Thyroid gland (tissue), 4 donors: ENCODE measurements at regions not wholly inside any gene's neighbourhood (a gene's known extent, or its start where the extent isn't known, plus 50 kb on each side); places are given as distances from the start of the nearest gene placed in this dataset.

Experiments used
- DNase-seq, 2 donors: peaks; one replicate each; pipeline ENCODE4 v3.0.0-alpha.2; 2019
- H3K27ac ChIP-seq, 3 donors: fragments of 200-600 bp; sonication (generic); 1 replicate in 2 of 3; 2 replicates in 1 of 3; pipeline ENCODE4 v1.5.1; 2016 to 2019; ENCODE audit warnings: mild to moderate bottlenecking in 1 of 3, moderate library complexity in 1 of 3
- H3K27me3 ChIP-seq: fragments of 200-600 bp; sonication (generic); one replicate; pipeline ENCODE4 v1.5.1; 2019
- H3K36me3 ChIP-seq, 2 donors: fragments of 200-600 bp; sonication (generic); one replicate each; pipeline ENCODE4 v1.5.1; 2016 to 2019
- H3K4me1 ChIP-seq, 2 donors: fragments of 200-600 bp; sonication (generic); one replicate each; pipeline ENCODE4 v1.5.1; 2017 to 2019
- H3K4me3 ChIP-seq, 3 donors: fragments of 200-600 bp; sonication (generic); replicated peaks in 1 of 3; 1 replicate in 2 of 3; 2 replicates in 1 of 3; pipeline ENCODE4 v1.5.1; 2016; ENCODE audit warnings: mild to moderate bottlenecking in 1 of 3
- H3K9me3 ChIP-seq: fragments of 200-600 bp; sonication (generic); one replicate; pipeline ENCODE4 v1.5.1; 2017
- CTCF ChIP-seq, 6 experiments: fragments of 200-600 bp in 3 of 6; fragments of 450-650 bp in 3 of 6; sonication (generic) in 3 of 6; IDR thresholded peaks; one replicate each; pipeline ENCODE4 v1.5.1; 2016 to 2019; ENCODE audit warnings: antibody characterized with exemption in 6 of 6, mild to moderate bottlenecking in 2 of 6, inconsistent platforms in 1 of 6, moderate library complexity in 1 of 6
- POLR2A ChIP-seq, 2 donors: fragments of 450-650 bp; IDR thresholded peaks; one replicate each; pipeline ENCODE4 v1.6.1; 2017; ENCODE audit warnings: antibody characterized with exemption in 2 of 2, mild to moderate bottlenecking in 2 of 2, moderate library complexity in 1 of 2
- WGBS, 2 donors: methylation state at CpG; one replicate each; pipeline ENCODE4 v1.1.5; 2017; 5-methylcytosine and 5-hydroxymethylcytosine counted together
- intact Hi-C: fragments of 100-400 bp; cut with DNase I; formaldehyde crosslinking; loops from one replicate; pipeline ENCODE4 v1.15.1; 2023

GRCh38 chr15:39200586-39200985 is 380.3 kb upstream of the THBS1 start:
- DNase-seq = no peak
- TF ChIP-seq POLR2A (IDR thresholded peaks at IDR 0.05) = no peak
- TF ChIP-seq CTCF (IDR thresholded peaks at IDR 0.05) = no peak
- Histone ChIP-seq H3K36me3 (no peaks in the 10 kb centered on the region), H3K4me1 (peaks cover 18 to 25% of the 10 kb centered on the region in 2 donors), H3K9me3 (no peaks in the 10 kb centered on the region), H3K4me3 (no peak overlapping the region), H3K27ac (no peak overlapping the region), H3K27me3 (no peaks in the 10 kb centered on the region)
- intact Hi-C loops = no loop called here

DNA sequence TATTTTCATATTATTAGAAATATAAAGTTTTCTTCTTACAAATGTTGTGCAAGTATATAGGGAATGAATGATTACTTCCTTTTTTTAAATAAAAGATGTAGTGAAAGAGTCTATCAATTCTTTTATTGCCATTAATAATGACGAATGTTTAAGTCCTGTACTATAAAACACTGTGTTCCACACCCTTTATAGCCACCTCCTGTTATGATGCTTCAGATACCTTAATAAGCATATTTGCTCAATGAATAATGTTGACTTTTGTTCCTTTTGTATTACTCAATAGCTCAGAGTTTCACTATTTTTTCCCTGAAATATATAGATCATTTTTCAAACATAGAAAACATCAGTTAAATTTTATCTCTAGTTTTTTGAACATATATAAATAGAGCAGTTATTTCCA is 378.2 kb upstream of the THBS1 start:
- Histone ChIP-seq H3K4me1 (peaks cover 18 to 23% of the 10 kb centered on the region in 2 donors), H3K27ac (no peak overlapping the region), H3K36me3 (no peaks in the 10 kb centered on the region), H3K4me3 (no peak overlapping the region), H3K9me3 (no peaks in the 10 kb centered on the region), H3K27me3 (no peaks in the 10 kb centered on the region)
- intact Hi-C loops = no loop called here
- WGBS, 2 donors = 90 to 94% methylated on average over 1 of the region's 1 CpG
- no peak for DNase-seq
- TF ChIP-seq POLR2A (IDR thresholded peaks at IDR 0.05) (no peak), CTCF (IDR thresholded peaks at IDR 0.05) (no peak)

DNA sequence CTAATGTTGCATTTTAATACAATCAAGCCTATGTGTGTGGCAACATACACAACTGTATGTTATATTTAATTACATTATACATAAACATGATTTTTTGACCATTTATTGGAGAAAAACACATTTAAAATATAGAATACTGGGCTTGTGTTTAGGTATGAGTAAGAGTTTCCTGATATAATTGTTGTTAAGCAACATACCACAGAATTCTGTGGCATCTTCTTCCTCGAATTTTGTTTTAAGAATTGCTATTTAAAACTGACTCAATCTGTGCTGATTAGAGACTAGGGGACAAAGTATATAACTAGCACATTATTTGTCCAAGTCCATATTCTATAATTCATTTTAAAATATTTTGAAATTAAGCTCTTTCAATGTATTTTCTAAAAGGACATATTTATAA is 376.8 kb upstream of the THBS1 start:
- no peak for TF ChIP-seq POLR2A (IDR thresholded peaks at IDR 0.05)
- no peak for TF ChIP-seq CTCF (IDR thresholded peaks at IDR 0.05)
- Histone ChIP-seq H3K4me3 (no peak overlapping the region), H3K27ac (no peak overlapping the region), H3K36me3 (no peaks in the 10 kb centered on the region), H3K4me1 (peaks cover 6 to 11% of the 10 kb centered on the region in 2 donors), H3K27me3 (no peaks in the 10 kb centered on the region), H3K9me3 (no peaks in the 10 kb centered on the region)
- WGBS, 2 donors = 76 to 79% methylated on average over 1 of the region's 1 CpG
- intact Hi-C loops = no loop called here
- no peak for DNase-seq

DNA sequence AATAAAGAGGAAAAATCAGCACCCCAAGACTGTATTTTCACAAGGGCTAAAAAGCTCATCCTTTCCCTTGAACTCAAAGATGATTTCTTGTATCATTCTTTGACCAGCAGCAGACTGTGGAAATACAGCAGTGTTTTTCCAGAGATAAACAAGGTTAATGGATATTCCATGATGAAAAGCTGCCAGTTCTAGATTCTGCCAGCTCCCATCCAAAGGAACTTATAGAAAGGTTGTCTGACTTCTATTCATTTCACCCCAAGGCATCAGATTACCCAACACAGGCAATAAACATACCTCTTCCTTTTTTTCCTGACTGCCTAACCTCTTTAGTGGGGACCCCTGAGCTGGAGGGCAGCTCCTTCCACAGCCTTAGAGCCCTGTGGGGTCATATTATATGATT is 375.8 kb upstream of the THBS1 start:
- H3K4me1 ChIP-seq = peaks cover 0 to under 1% of the 10 kb centered on the region in 2 donors
- DNase-seq = no peak
- H3K27me3 ChIP-seq = no peaks in the 10 kb centered on the region
- no peak for TF ChIP-seq POLR2A (IDR thresholded peaks at IDR 0.05)
- no peak for TF ChIP-seq CTCF (IDR thresholded peaks at IDR 0.05)
- intact Hi-C loops = no loop called here
- H3K4me3 ChIP-seq = no peak overlapping the region
- no peaks in the 10 kb centered on the region for H3K9me3 ChIP-seq
- no peaks in the 10 kb centered on the region for H3K36me3 ChIP-seq
- H3K27ac ChIP-seq = no peak overlapping the region

DNA sequence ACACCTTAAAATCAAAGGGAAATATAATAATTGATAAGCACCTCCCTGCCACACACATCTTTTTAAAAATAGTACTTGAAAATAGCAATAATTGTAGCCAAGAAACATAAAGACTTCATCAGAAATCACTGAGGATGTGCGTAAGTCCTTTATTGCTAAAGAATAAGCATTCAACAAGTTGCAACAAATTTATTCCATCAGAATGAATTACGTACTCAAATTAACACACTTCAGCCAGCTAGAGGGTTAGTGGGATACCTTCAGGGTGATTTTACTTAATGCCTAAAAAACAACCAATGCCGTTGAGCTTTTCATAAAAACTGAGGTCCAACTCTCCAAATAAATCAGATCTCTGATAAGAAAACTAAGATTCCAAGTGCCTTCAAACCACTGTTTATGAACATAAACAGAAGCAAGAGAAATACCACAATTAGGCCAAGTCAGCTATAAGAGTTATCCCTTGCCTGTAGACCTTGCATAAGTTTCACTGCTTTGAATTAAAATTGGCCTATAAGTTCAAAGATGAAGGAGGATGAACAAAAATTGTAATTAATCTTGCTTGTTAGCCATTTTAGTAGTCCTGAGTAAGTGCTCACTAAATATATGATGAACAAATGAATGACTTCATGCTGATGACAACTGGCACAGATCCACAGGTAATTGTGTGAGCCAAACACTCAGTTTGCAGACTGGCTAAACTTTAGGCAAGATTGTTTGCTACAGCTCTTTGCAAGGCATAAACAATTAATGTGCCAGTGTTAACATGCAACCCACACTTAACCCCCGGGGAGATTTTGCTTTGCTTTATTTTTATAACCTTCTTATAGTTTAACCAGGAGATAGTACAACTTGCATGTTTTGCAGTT is 375.1 kb upstream of the THBS1 start:
- intact Hi-C loops = no loop called here
- 93 to 97% methylated on average over 4 of the region's 4 CpGs for WGBS, 2 donors
- no peak for TF ChIP-seq POLR2A (IDR thresholded peaks at IDR 0.05)
- no peak for TF ChIP-seq CTCF (IDR thresholded peaks at IDR 0.05)

More for the DNA sequence above, 375.1 kb upstream of the THBS1 start:
- Histone ChIP-seq H3K4me1 (no peaks in the 10 kb centered on the region), H3K27me3 (no peaks in the 10 kb centered on the region), H3K4me3 (no peak overlapping the region), H3K36me3 (no peaks in the 10 kb centered on the region), H3K9me3 (no peaks in the 10 kb centered on the region), H3K27ac (no peak overlapping the region)
- DNase-seq = no peak
